SU-DHL-6 (cell line): ENCODE measurements at regions not wholly inside any gene's neighbourhood (a gene's known extent, or its start where the extent isn't known, plus 50 kb on each side); places are given as distances from the start of the nearest gene placed in this dataset.

Experiments used
- EZH2phosphoT487 ChIP-seq: fragments of 200-600 bp; sonication (generic), shearing (Covaris generic); conservative IDR thresholded peaks from 2 replicates; pipeline ENCODE4 v1.6.1; 2018; ENCODE audit warnings: mild to moderate bottlenecking, antibody characterized with exemption, low read length, moderate library complexity, mixed read lengths
- TF ChIP-seq, protein P1 (sequence below): fragments of 200-600 bp; sonication (generic); IDR thresholded peaks from one replicate; pipeline ENCODE4 v1.5.1; 2017; ENCODE audit warnings: antibody characterized with exemption, mild to moderate bottlenecking, low read length, moderate library complexity; ENCODE audit not compliant: insufficient read depth, poor library complexity, severe bottlenecking

DNA sequence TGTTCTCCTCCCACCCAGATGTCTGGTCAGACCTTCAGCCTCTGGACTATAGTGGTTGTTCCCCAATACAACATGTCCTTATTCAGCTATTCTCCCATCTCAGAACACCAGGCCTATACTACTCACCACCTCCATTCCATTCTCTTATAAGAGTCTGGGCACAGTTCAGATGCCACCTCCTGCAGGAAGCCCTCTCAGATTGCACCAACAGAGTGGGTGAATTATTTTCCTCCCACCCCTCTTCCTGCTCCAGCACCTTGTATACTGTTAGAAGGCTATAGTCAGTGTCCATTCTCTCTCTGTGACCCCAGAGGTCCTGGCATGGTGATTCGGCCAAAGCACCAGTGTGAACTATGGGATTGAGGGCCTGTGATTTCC lies 204.6 kb downstream of the GLI2 start:
- TF ChIP-seq, protein P1, sequence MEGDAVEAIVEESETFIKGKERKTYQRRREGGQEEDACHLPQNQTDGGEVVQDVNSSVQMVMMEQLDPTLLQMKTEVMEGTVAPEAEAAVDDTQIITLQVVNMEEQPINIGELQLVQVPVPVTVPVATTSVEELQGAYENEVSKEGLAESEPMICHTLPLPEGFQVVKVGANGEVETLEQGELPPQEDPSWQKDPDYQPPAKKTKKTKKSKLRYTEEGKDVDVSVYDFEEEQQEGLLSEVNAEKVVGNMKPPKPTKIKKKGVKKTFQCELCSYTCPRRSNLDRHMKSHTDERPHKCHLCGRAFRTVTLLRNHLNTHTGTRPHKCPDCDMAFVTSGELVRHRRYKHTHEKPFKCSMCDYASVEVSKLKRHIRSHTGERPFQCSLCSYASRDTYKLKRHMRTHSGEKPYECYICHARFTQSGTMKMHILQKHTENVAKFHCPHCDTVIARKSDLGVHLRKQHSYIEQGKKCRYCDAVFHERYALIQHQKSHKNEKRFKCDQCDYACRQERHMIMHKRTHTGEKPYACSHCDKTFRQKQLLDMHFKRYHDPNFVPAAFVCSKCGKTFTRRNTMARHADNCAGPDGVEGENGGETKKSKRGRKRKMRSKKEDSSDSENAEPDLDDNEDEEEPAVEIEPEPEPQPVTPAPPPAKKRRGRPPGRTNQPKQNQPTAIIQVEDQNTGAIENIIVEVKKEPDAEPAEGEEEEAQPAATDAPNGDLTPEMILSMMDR, result no peak
- TF ChIP-seq EZH2phosphoT487, result no peak
